ENCODE measurements at regions not wholly inside any gene's neighbourhood (a gene's known extent, or its start where the extent isn't known, plus 50 kb on each side); places are given as distances from the start of the nearest gene placed in this dataset.

GRCh38 chr13:111945086-111945485 lies 121.9 kb upstream of the SOX1 start:
- peaks cover 4% of the 10 kb centered on the region; the same call in 1 of the 2 replicates for H3K9me3 ChIP-seq (ENCODE audit: control insufficient read depth, insufficient read depth, low read depth, low read length)
- H3K4me1 ChIP-seq (ENCODE audit: control insufficient read depth, insufficient read depth, low read length): no peaks in the 10 kb centered on the region
- H3K9ac ChIP-seq (ENCODE audit: low read length): no peak overlapping the region
- H3K4me3 ChIP-seq (ENCODE audit: low read depth, low read length): no peak overlapping the region
- H3K27me3 ChIP-seq (ENCODE audit: control insufficient read depth, insufficient read depth, low read length): peaks cover 4% of the 10 kb centered on the region; the same call in 1 of the 2 replicates
- H3K27ac ChIP-seq (ENCODE audit: low read depth, low read length): no peak overlapping the region
- H3K36me3 ChIP-seq (ENCODE audit: control insufficient read depth, insufficient read depth, low read length): no peaks in the 10 kb centered on the region

GRCh38 chr13:111946214-111946613 lies 120.7 kb upstream of the SOX1 start:
- peaks cover 15% of the 10 kb centered on the region for H3K9me3 ChIP-seq (ENCODE audit: control insufficient read depth, insufficient read depth, low read depth, low read length)
- H3K36me3 ChIP-seq (ENCODE audit: control insufficient read depth, insufficient read depth, low read length): no peaks in the 10 kb centered on the region
- H3K9ac ChIP-seq (ENCODE audit: low read length): no peak overlapping the region
- no peak overlapping the region for H3K4me3 ChIP-seq (ENCODE audit: low read depth, low read length)
- no peak overlapping the region for H3K27ac ChIP-seq (ENCODE audit: low read depth, low read length)
- H3K27me3 ChIP-seq (ENCODE audit: control insufficient read depth, insufficient read depth, low read length): peaks cover 4% of the 10 kb centered on the region; the same call in 1 of the 2 replicates
- H3K4me1 ChIP-seq (ENCODE audit: control insufficient read depth, insufficient read depth, low read length): no peaks in the 10 kb centered on the region

GRCh38 chr13:111947026-111947810 lies 119.7 kb upstream of the SOX1 start:
- H3K4me3 ChIP-seq (ENCODE audit: low read depth, low read length): no peak overlapping the region
- peaks cover 19% of the 10 kb centered on the region for H3K9me3 ChIP-seq (ENCODE audit: control insufficient read depth, insufficient read depth, low read depth, low read length)
- no peaks in the 10 kb centered on the region for H3K4me1 ChIP-seq (ENCODE audit: control insufficient read depth, insufficient read depth, low read length)
- no peaks in the 10 kb centered on the region for H3K36me3 ChIP-seq (ENCODE audit: control insufficient read depth, insufficient read depth, low read length)
- H3K27me3 ChIP-seq (ENCODE audit: control insufficient read depth, insufficient read depth, low read length): peaks cover 4% of the 10 kb centered on the region; the same call in 1 of the 2 replicates
- H3K9ac ChIP-seq (ENCODE audit: low read length): no peak overlapping the region
- no peak overlapping the region for H3K27ac ChIP-seq (ENCODE audit: low read depth, low read length)

- no peaks in the 10 kb centered on the region for H3K36me3 ChIP-seq (ENCODE audit: control insufficient read depth, insufficient read depth, low read length)
- H3K4me1 ChIP-seq (ENCODE audit: control insufficient read depth, insufficient read depth, low read length): no peaks in the 10 kb centered on the region
- no peak overlapping the region for H3K9ac ChIP-seq (ENCODE audit: low read length)
- H3K27ac ChIP-seq (ENCODE audit: low read depth, low read length): no peak overlapping the region
- H3K9me3 ChIP-seq (ENCODE audit: control insufficient read depth, insufficient read depth, low read depth, low read length): peaks cover 19% of the 10 kb centered on the region
- H3K27me3 ChIP-seq (ENCODE audit: control insufficient read depth, insufficient read depth, low read length): peaks cover 4% of the 10 kb centered on the region; the same call in 1 of the 2 replicates
- no peak overlapping the region for H3K4me3 ChIP-seq (ENCODE audit: low read depth, low read length)
Measured at GRCh38 chr13:111947876-111948275, 119.1 kb upstream of the SOX1 start.

- peaks cover 19% of the 10 kb centered on the region for H3K9me3 ChIP-seq (ENCODE audit: control insufficient read depth, insufficient read depth, low read depth, low read length)
- H3K27me3 ChIP-seq (ENCODE audit: control insufficient read depth, insufficient read depth, low read length): peaks cover 4% of the 10 kb centered on the region; the same call in 1 of the 2 replicates
- H3K36me3 ChIP-seq (ENCODE audit: control insufficient read depth, insufficient read depth, low read length): no peaks in the 10 kb centered on the region
- no peak overlapping the region for H3K9ac ChIP-seq (ENCODE audit: low read length)
- no peak overlapping the region for H3K27ac ChIP-seq (ENCODE audit: low read depth, low read length)
- H3K4me3 ChIP-seq (ENCODE audit: low read depth, low read length): no peak overlapping the region
- H3K4me1 ChIP-seq (ENCODE audit: control insufficient read depth, insufficient read depth, low read length): no peaks in the 10 kb centered on the region
Measured at GRCh38 chr13:111948281-111948680, 118.7 kb upstream of the SOX1 start.

GRCh38 chr13:111948811-111949210 lies 118.1 kb upstream of the SOX1 start:
- no peaks in the 10 kb centered on the region for H3K4me1 ChIP-seq (ENCODE audit: control insufficient read depth, insufficient read depth, low read length)
- H3K9ac ChIP-seq (ENCODE audit: low read length): no peak overlapping the region
- peaks cover 4% of the 10 kb centered on the region; the same call in 1 of the 2 replicates for H3K27me3 ChIP-seq (ENCODE audit: control insufficient read depth, insufficient read depth, low read length)

GRCh38 chr13:111949311-111949710 lies 117.6 kb upstream of the SOX1 start:
- Histone ChIP-seq H3K27ac (ENCODE audit: low read depth, low read length) (no peak overlapping the region), H3K4me3 (ENCODE audit: low read depth, low read length) (no peak overlapping the region), H3K4me1 (ENCODE audit: control insufficient read depth, insufficient read depth, low read length) (no peaks in the 10 kb centered on the region), H3K9me3 (ENCODE audit: control insufficient read depth, insufficient read depth, low read depth, low read length) (peaks cover 19% of the 10 kb centered on the region), H3K27me3 (ENCODE audit: control insufficient read depth, insufficient read depth, low read length) (peaks cover 4% of the 10 kb centered on the region; the same call in 1 of the 2 replicates), H3K36me3 (ENCODE audit: control insufficient read depth, insufficient read depth, low read length) (no peaks in the 10 kb centered on the region), H3K9ac (ENCODE audit: low read length) (no peak overlapping the region)

More at GRCh38 chr13:111948811-111949210, 118.1 kb upstream of the SOX1 start:
- Histone ChIP-seq H3K36me3 (ENCODE audit: control insufficient read depth, insufficient read depth, low read length) (no peaks in the 10 kb centered on the region), H3K27ac (ENCODE audit: low read depth, low read length) (no peak overlapping the region), H3K9me3 (ENCODE audit: control insufficient read depth, insufficient read depth, low read depth, low read length) (peaks cover 19% of the 10 kb centered on the region), H3K4me3 (ENCODE audit: low read depth, low read length) (no peak overlapping the region)

- peaks cover 19% of the 10 kb centered on the region for H3K9me3 ChIP-seq (ENCODE audit: control insufficient read depth, insufficient read depth, low read depth, low read length)
- peaks cover 4% of the 10 kb centered on the region; the same call in 1 of the 2 replicates for H3K27me3 ChIP-seq (ENCODE audit: control insufficient read depth, insufficient read depth, low read length)
- H3K9ac ChIP-seq (ENCODE audit: low read length): no peak overlapping the region
Measured at GRCh38 chr13:111950697-111951096, 116.3 kb upstream of the SOX1 start.

GRCh38 chr13:111952032-111952431 lies 114.9 kb upstream of the SOX1 start:
- H3K4me3 ChIP-seq (ENCODE audit: low read depth, low read length): no peak overlapping the region
- H3K36me3 ChIP-seq (ENCODE audit: control insufficient read depth, insufficient read depth, low read length): no peaks in the 10 kb centered on the region
- H3K4me1 ChIP-seq (ENCODE audit: control insufficient read depth, insufficient read depth, low read length): peaks cover 4% of the 10 kb centered on the region; the same call in 1 of the 2 replicates
- H3K9me3 ChIP-seq (ENCODE audit: control insufficient read depth, insufficient read depth, low read depth, low read length): peaks cover 19% of the 10 kb centered on the region
- H3K9ac ChIP-seq (ENCODE audit: low read length): no peak overlapping the region
- no peak overlapping the region for H3K27ac ChIP-seq (ENCODE audit: low read depth, low read length)
- H3K27me3 ChIP-seq (ENCODE audit: control insufficient read depth, insufficient read depth, low read length): peaks cover 4% of the 10 kb centered on the region; the same call in 1 of the 2 replicates

More at GRCh38 chr13:111950697-111951096, 116.3 kb upstream of the SOX1 start:
- Histone ChIP-seq H3K27ac (ENCODE audit: low read depth, low read length) (no peak overlapping the region), H3K4me1 (ENCODE audit: control insufficient read depth, insufficient read depth, low read length) (peaks cover 4% of the 10 kb centered on the region; the same call in 1 of the 2 replicates), H3K36me3 (ENCODE audit: control insufficient read depth, insufficient read depth, low read length) (no peaks in the 10 kb centered on the region), H3K4me3 (ENCODE audit: low read depth, low read length) (no peak overlapping the region)

- Histone ChIP-seq H3K27ac (ENCODE audit: low read depth, low read length) (no peak overlapping the region), H3K4me3 (ENCODE audit: low read depth, low read length) (no peak overlapping the region), H3K27me3 (ENCODE audit: control insufficient read depth, insufficient read depth, low read length) (no peaks in the 10 kb centered on the region; the same call in 1 of the 2 replicates), H3K9ac (ENCODE audit: low read length) (no peak overlapping the region), H3K9me3 (ENCODE audit: control insufficient read depth, insufficient read depth, low read depth, low read length) (peaks cover 19% of the 10 kb centered on the region), H3K36me3 (ENCODE audit: control insufficient read depth, insufficient read depth, low read length) (no peaks in the 10 kb centered on the region), H3K4me1 (ENCODE audit: control insufficient read depth, insufficient read depth, low read length) (peaks cover 4% of the 10 kb centered on the region; the same call in 1 of the 2 replicates)
Measured at GRCh38 chr13:111952814-111953213, 114.1 kb upstream of the SOX1 start.

- Histone ChIP-seq H3K36me3 (ENCODE audit: control insufficient read depth, insufficient read depth, low read length) (no peaks in the 10 kb centered on the region), H3K27me3 (ENCODE audit: control insufficient read depth, insufficient read depth, low read length) (no peaks in the 10 kb centered on the region), H3K9ac (ENCODE audit: low read length) (no peak overlapping the region), H3K27ac (ENCODE audit: low read depth, low read length) (no peak overlapping the region), H3K4me3 (ENCODE audit: low read depth, low read length) (no peak overlapping the region), H3K4me1 (ENCODE audit: control insufficient read depth, insufficient read depth, low read length) (peaks cover 4% of the 10 kb centered on the region; the same call in 1 of the 2 replicates), H3K9me3 (ENCODE audit: control insufficient read depth, insufficient read depth, low read depth, low read length) (peaks cover 19% of the 10 kb centered on the region)
Measured at GRCh38 chr13:111953546-111954178, 113.3 kb upstream of the SOX1 start.

All from HUES6 (cell line).